ENCODE measurements at regions not wholly inside any gene's neighbourhood (a gene's known extent, or its start where the extent isn't known, plus 50 kb on each side); places are given as distances from the start of the nearest gene placed in this dataset.
A peak's percentile ranks its signal among the peaks of the same experiment; 100 is the strongest.
"Not testable (repeated sequence)": the region's sequence is repeated elsewhere in the genome, so short reads cannot be mapped to it uniquely, and the experiment has no call there.

GRCh38 chr7:116340943-116341907 is 130.9 kb downstream of the TES start:
- no peak for DNase-seq (ENCODE audit: low spot score)

- DNase-seq (ENCODE audit: low spot score): no peak
Observed at GRCh38 chr7:116342125-116342524, 131.8 kb downstream of the TES start.

GRCh38 chr7:116347151-116347832 is 137.0 kb downstream of the TES start:
- DNase-seq (ENCODE audit: low spot score): no peak

- DNase-seq (ENCODE audit: low spot score): no peak
Observed at GRCh38 chr7:116348346-116348745, 138.0 kb downstream of the TES start.

- no peak for DNase-seq (ENCODE audit: low spot score)
Observed at GRCh38 chr7:116351966-116352365, 141.6 kb downstream of the TES start.

GRCh38 chr7:116353647-116354046 is 143.3 kb downstream of the TES start:
- DNase-seq (ENCODE audit: low spot score): peak; percentile 6

GRCh38 chr7:116354171-116354545 is 143.8 kb downstream of the TES start:
- DNase-seq (ENCODE audit: low spot score): peak; percentile 14

- peak; percentile 4 for DNase-seq (ENCODE audit: low spot score)
Observed at GRCh38 chr7:116354546-116355423, 144.4 kb downstream of the TES start.

- DNase-seq (ENCODE audit: low spot score): no peak
Observed at GRCh38 chr7:116355424-116355765, 144.1 kb upstream of the CAV2 start.

GRCh38 chr7:116356333-116356965 is 143.1 kb upstream of the CAV2 start:
- DNase-seq (ENCODE audit: low spot score): no peak

- no peak for DNase-seq (ENCODE audit: low spot score)
Observed at GRCh38 chr7:116356979-116357378, 142.6 kb upstream of the CAV2 start.

- DNase-seq (ENCODE audit: low spot score): no peak
Observed at GRCh38 chr7:116357781-116358670, 141.5 kb upstream of the CAV2 start.

- DNase-seq (ENCODE audit: low spot score): no peak
Observed at GRCh38 chr7:116361767-116362166, 137.8 kb upstream of the CAV2 start.

GRCh38 chr7:116363637-116364432 is 135.7 kb upstream of the CAV2 start:
- DNase-seq (ENCODE audit: low spot score): no peak

- DNase-seq (ENCODE audit: low spot score): no peak
Observed at GRCh38 chr7:116364469-116364868, 135.1 kb upstream of the CAV2 start.

- no peak for DNase-seq (ENCODE audit: low spot score)
Observed at GRCh38 chr7:116365797-116366196, 133.7 kb upstream of the CAV2 start.

- DNase-seq (ENCODE audit: low spot score): no peak
Observed at GRCh38 chr7:116367171-116367813, 132.2 kb upstream of the CAV2 start.

GRCh38 chr7:116368965-116369364 is 130.6 kb upstream of the CAV2 start:
- no peak for DNase-seq (ENCODE audit: low spot score)

GRCh38 chr7:116371536-116371935 is 128.0 kb upstream of the CAV2 start:
- DNase-seq (ENCODE audit: low spot score): not testable (repeated sequence)
